ENCODE measurements at regions not wholly inside any gene's neighbourhood (a gene's known extent, or its start where the extent isn't known, plus 50 kb on each side); places are given as distances from the start of the nearest gene placed in this dataset.
"Not testable (repeated sequence)": the region's sequence is repeated elsewhere in the genome, so short reads cannot be mapped to it uniquely, and the experiment has no call there.

GRCh38 chr13:65582160-65582559, 1648.0 kb downstream of the PCDH9 start:
- Histone ChIP-seq H3K9me3 (ENCODE audit: control insufficient read depth, low read length) (peaks cover 2% of the 10 kb centered on the region), H3K4me3 (ENCODE audit: low read length in 2 of 2) (no peak overlapping the region), H3K27ac (ENCODE audit: low read depth in 1 of 2, low read length in 2 of 2) (no peak overlapping the region), H3K4me1 (ENCODE audit: control insufficient read depth in 1 of 2, insufficient read depth in 2 of 2, low read length in 2 of 2) (no peaks in the 10 kb centered on the region), H3K27me3 (ENCODE audit: control insufficient read depth in 1 of 2, insufficient read depth in 2 of 2, low read length in 1 of 2) (no peaks in the 10 kb centered on the region), H3K36me3 (ENCODE audit: control insufficient read depth in 1 of 2, insufficient read depth in 2 of 2, low read length in 1 of 2) (no peaks in the 10 kb centered on the region)
- DNase-seq (no peak), ATAC-seq (ENCODE audit: low FRiP score) (no peak)
- intact Hi-C loops (cut with DNase I), result no loop called here

GRCh38 chr13:65564561-65564960, 1665.6 kb downstream of the PCDH9 start:
- H3K4me3 ChIP-seq (ENCODE audit: low read length in 2 of 2); intact Hi-C loops (cut with DNase I); ATAC-seq (ENCODE audit: low FRiP score); H3K27me3 ChIP-seq (ENCODE audit: control insufficient read depth in 1 of 2, insufficient read depth in 2 of 2, low read length in 1 of 2); H3K27ac ChIP-seq (ENCODE audit: low read depth in 1 of 2, low read length in 2 of 2); H3K9me3 ChIP-seq (ENCODE audit: control insufficient read depth, low read length); H3K36me3 ChIP-seq (ENCODE audit: control insufficient read depth in 1 of 2, insufficient read depth in 2 of 2, low read length in 1 of 2); DNase-seq; H3K4me1 ChIP-seq (ENCODE audit: control insufficient read depth in 1 of 2, insufficient read depth in 2 of 2, low read length in 2 of 2): not testable (repeated sequence)
- WGBS, 2 donors, result 77 to 78% methylated on average over 4 to 5 of the region's 5 CpGs

- 90 to 92% methylated on average over 3 of the region's 3 CpGs for WGBS, 2 donors
- Histone ChIP-seq H3K9me3 (ENCODE audit: control insufficient read depth, low read length) (no peaks in the 10 kb centered on the region), H3K27me3 (ENCODE audit: control insufficient read depth in 1 of 2, insufficient read depth in 2 of 2, low read length in 1 of 2) (no peaks in the 10 kb centered on the region), H3K4me3 (ENCODE audit: low read length in 2 of 2) (no peak overlapping the region), H3K4me1 (ENCODE audit: control insufficient read depth in 1 of 2, insufficient read depth in 2 of 2, low read length in 2 of 2) (no peaks in the 10 kb centered on the region), H3K36me3 (ENCODE audit: control insufficient read depth in 1 of 2, insufficient read depth in 2 of 2, low read length in 1 of 2) (no peaks in the 10 kb centered on the region), H3K27ac (ENCODE audit: low read depth in 1 of 2, low read length in 2 of 2) (no peak overlapping the region)
- intact Hi-C loops (cut with DNase I), result no loop called here
- no peak for DNase-seq
- no peak for ATAC-seq (ENCODE audit: low FRiP score)
Measured at GRCh38 chr13:65562305-65562704, 1667.8 kb downstream of the PCDH9 start.

GRCh38 chr13:65560936-65561335, 1669.2 kb downstream of the PCDH9 start:
- Histone ChIP-seq H3K36me3 (ENCODE audit: control insufficient read depth in 1 of 2, insufficient read depth in 2 of 2, low read length in 1 of 2) (no peaks in the 10 kb centered on the region), H3K4me3 (ENCODE audit: low read length in 2 of 2) (no peak overlapping the region), H3K4me1 (ENCODE audit: control insufficient read depth in 1 of 2, insufficient read depth in 2 of 2, low read length in 2 of 2) (no peaks in the 10 kb centered on the region), H3K9me3 (ENCODE audit: control insufficient read depth, low read length) (no peaks in the 10 kb centered on the region), H3K27me3 (ENCODE audit: control insufficient read depth in 1 of 2, insufficient read depth in 2 of 2, low read length in 1 of 2) (no peaks in the 10 kb centered on the region), H3K27ac (ENCODE audit: low read depth in 1 of 2, low read length in 2 of 2) (no peak overlapping the region)
- WGBS, 2 donors, result 86 to 89% methylated on average over 1 of the region's 1 CpG
- DNase-seq (no peak), ATAC-seq (ENCODE audit: low FRiP score) (no peak)
- intact Hi-C loops (cut with DNase I), result no loop called here

GRCh38 chr13:65555962-65556361, 1674.2 kb downstream of the PCDH9 start:
- H3K4me1 ChIP-seq (ENCODE audit: control insufficient read depth in 1 of 2, insufficient read depth in 2 of 2, low read length in 2 of 2), result no peaks in the 10 kb centered on the region
- intact Hi-C loops (cut with DNase I), result no loop called here
- DNase-seq (no peak), ATAC-seq (ENCODE audit: low FRiP score) (no peak)
- H3K27me3 ChIP-seq (ENCODE audit: control insufficient read depth in 1 of 2, insufficient read depth in 2 of 2, low read length in 1 of 2), result no peaks in the 10 kb centered on the region
- peaks cover 2% of the 10 kb centered on the region for H3K9me3 ChIP-seq (ENCODE audit: control insufficient read depth, low read length)
- 89 to 97% methylated on average over 2 of the region's 2 CpGs for WGBS, 2 donors
- H3K27ac ChIP-seq (ENCODE audit: low read depth in 1 of 2, low read length in 2 of 2), result no peak overlapping the region
- H3K36me3 ChIP-seq (ENCODE audit: control insufficient read depth in 1 of 2, insufficient read depth in 2 of 2, low read length in 1 of 2), result no peaks in the 10 kb centered on the region
- no peak overlapping the region for H3K4me3 ChIP-seq (ENCODE audit: low read length in 2 of 2)

GRCh38 chr13:65553096-65553727, 1676.9 kb downstream of the PCDH9 start:
- Histone ChIP-seq H3K27ac (ENCODE audit: low read depth in 1 of 2, low read length in 2 of 2) (no peak overlapping the region), H3K4me3 (ENCODE audit: low read length in 2 of 2) (no peak overlapping the region), H3K36me3 (ENCODE audit: control insufficient read depth in 1 of 2, insufficient read depth in 2 of 2, low read length in 1 of 2) (no peaks in the 10 kb centered on the region), H3K27me3 (ENCODE audit: control insufficient read depth in 1 of 2, insufficient read depth in 2 of 2, low read length in 1 of 2) (no peaks in the 10 kb centered on the region), H3K9me3 (ENCODE audit: control insufficient read depth, low read length) (peaks cover 2% of the 10 kb centered on the region), H3K4me1 (ENCODE audit: control insufficient read depth in 1 of 2, insufficient read depth in 2 of 2, low read length in 2 of 2) (no peaks in the 10 kb centered on the region)
- DNase-seq, result peak in 1 of 2 donors; percentile 20
- ATAC-seq (ENCODE audit: low FRiP score), result peak; percentile 52
- 34 to 49% methylated on average over 5 of the region's 5 CpGs for WGBS, 2 donors
- intact Hi-C loops (cut with DNase I), result no loop called here

- ATAC-seq (ENCODE audit: low FRiP score), result no peak
- Histone ChIP-seq H3K4me3 (ENCODE audit: low read length in 2 of 2) (no peak overlapping the region), H3K36me3 (ENCODE audit: control insufficient read depth in 1 of 2, insufficient read depth in 2 of 2, low read length in 1 of 2) (no peaks in the 10 kb centered on the region), H3K27me3 (ENCODE audit: control insufficient read depth in 1 of 2, insufficient read depth in 2 of 2, low read length in 1 of 2) (no peaks in the 10 kb centered on the region), H3K4me1 (ENCODE audit: control insufficient read depth in 1 of 2, insufficient read depth in 2 of 2, low read length in 2 of 2) (no peaks in the 10 kb centered on the region), H3K9me3 (ENCODE audit: control insufficient read depth, low read length) (peaks cover 2% of the 10 kb centered on the region), H3K27ac (ENCODE audit: low read depth in 1 of 2, low read length in 2 of 2) (no peak overlapping the region)
- intact Hi-C loops (cut with DNase I), result no loop called here
- DNase-seq, result no peak
Measured at GRCh38 chr13:65551208-65551607, 1678.9 kb downstream of the PCDH9 start.

- Histone ChIP-seq H3K27ac (ENCODE audit: low read depth in 1 of 2, low read length in 2 of 2) (no peak overlapping the region), H3K27me3 (ENCODE audit: control insufficient read depth in 1 of 2, insufficient read depth in 2 of 2, low read length in 1 of 2) (no peaks in the 10 kb centered on the region), H3K9me3 (ENCODE audit: control insufficient read depth, low read length) (no peaks in the 10 kb centered on the region), H3K4me1 (ENCODE audit: control insufficient read depth in 1 of 2, insufficient read depth in 2 of 2, low read length in 2 of 2) (no peaks in the 10 kb centered on the region), H3K4me3 (ENCODE audit: low read length in 2 of 2) (no peak overlapping the region), H3K36me3 (ENCODE audit: control insufficient read depth in 1 of 2, insufficient read depth in 2 of 2, low read length in 1 of 2) (no peaks in the 10 kb centered on the region)
- 81 to 89% methylated on average over 3 of the region's 3 CpGs for WGBS, 2 donors
- intact Hi-C loops (cut with DNase I), result no loop called here
- ATAC-seq (ENCODE audit: low FRiP score) (no peak), DNase-seq (no peak)
Measured at GRCh38 chr13:65540175-65540574, 1690.0 kb downstream of the PCDH9 start.

GRCh38 chr13:65535370-65535769, 1694.8 kb downstream of the PCDH9 start:
- H3K4me3 ChIP-seq (ENCODE audit: low read length in 2 of 2), result no peak overlapping the region
- no peaks in the 10 kb centered on the region for H3K9me3 ChIP-seq (ENCODE audit: control insufficient read depth, low read length)
- ATAC-seq (ENCODE audit: low FRiP score), result no peak
- no peak for DNase-seq
- no peaks in the 10 kb centered on the region for H3K27me3 ChIP-seq (ENCODE audit: control insufficient read depth in 1 of 2, insufficient read depth in 2 of 2, low read length in 1 of 2)
- H3K36me3 ChIP-seq (ENCODE audit: control insufficient read depth in 1 of 2, insufficient read depth in 2 of 2, low read length in 1 of 2), result no peaks in the 10 kb centered on the region
- WGBS, 2 donors, result 68 to 75% methylated on average over 1 of the region's 1 CpG
- H3K4me1 ChIP-seq (ENCODE audit: control insufficient read depth in 1 of 2, insufficient read depth in 2 of 2, low read length in 2 of 2), result peaks cover 0 to 1% of the 10 kb centered on the region in 2 donors
- intact Hi-C loops (cut with DNase I), result no loop called here
- H3K27ac ChIP-seq (ENCODE audit: low read depth in 1 of 2, low read length in 2 of 2), result no peak overlapping the region
